Tibial nerve (tissue), 4 donors: ENCODE measurements at regions not wholly inside any gene's neighbourhood (a gene's known extent, or its start where the extent isn't known, plus 50 kb on each side); places are given as distances from the start of the nearest gene placed in this dataset.

Source experiments
- DNase-seq, 2 donors: peaks; one replicate each; pipeline ENCODE4 v3.0.0-alpha.2; 2019; ENCODE audit warnings: low spot score in 2 of 2
- H3K27ac ChIP-seq, 4 donors: fragments of 200-600 bp; sonication (generic) in 3 of 4; one replicate each; pipeline ENCODE4 v1.5.1; 2017 to 2019; ENCODE audit warnings: mild to moderate bottlenecking in 1 of 4
- H3K27me3 ChIP-seq, 2 donors: fragments of 200-600 bp; sonication (generic) in 1 of 2; one replicate each; pipeline versions ENCODE4 v1.5.1 to v1.6.0; 2017 to 2019
- H3K36me3 ChIP-seq, 3 donors: fragments of 200-600 bp; sonication (generic); one replicate each; pipeline ENCODE4 v1.5.1; 2018 to 2019
- H3K4me1 ChIP-seq, 4 donors: fragments of 200-600 bp; sonication (generic) in 3 of 4; one replicate each; pipeline ENCODE4 v1.5.1; 2017 to 2019
- H3K4me3 ChIP-seq, 4 donors: fragments of 200-600 bp; sonication (generic) in 3 of 4; one replicate each; pipeline ENCODE4 v1.5.1; 2017 to 2019; ENCODE audit warnings: mild to moderate bottlenecking in 1 of 4, moderate library complexity in 1 of 4
- H3K9me3 ChIP-seq, 4 donors: fragments of 200-600 bp; sonication (generic) in 3 of 4; one replicate each; pipeline ENCODE4 v1.5.1; 2017 to 2019
- EP300 ChIP-seq, 2 donors: sonication (generic); formaldehyde crosslinking; IDR thresholded peaks; one replicate each; pipeline ENCODE4 v1.6.1; 2017; ENCODE audit warnings: antibody characterized with exemption in 2 of 2, mild to moderate bottlenecking in 1 of 2
- POLR2A ChIP-seq, 2 donors: fragments of 450-650 bp; IDR thresholded peaks; one replicate each; pipeline ENCODE4 v1.6.1; 2017; ENCODE audit warnings: antibody characterized with exemption in 2 of 2, mild to moderate bottlenecking in 2 of 2, moderate library complexity in 2 of 2
- WGBS, 2 donors: methylation state at CpG; one replicate each; pipeline ENCODE4 v1.1.5; 2018; 5-methylcytosine and 5-hydroxymethylcytosine counted together
- TF ChIP-seq, protein P1 (sequence below), 5 experiments: fragments of 200-600 bp in 3 of 5; fragments of 450-650 bp in 2 of 5; sonication (generic) in 3 of 5; IDR thresholded peaks; one replicate each; pipeline ENCODE4 v1.5.1; 2016 to 2019; ENCODE audit warnings: antibody characterized with exemption in 5 of 5, mild to moderate bottlenecking in 3 of 5, moderate library complexity in 2 of 5

DNA sequence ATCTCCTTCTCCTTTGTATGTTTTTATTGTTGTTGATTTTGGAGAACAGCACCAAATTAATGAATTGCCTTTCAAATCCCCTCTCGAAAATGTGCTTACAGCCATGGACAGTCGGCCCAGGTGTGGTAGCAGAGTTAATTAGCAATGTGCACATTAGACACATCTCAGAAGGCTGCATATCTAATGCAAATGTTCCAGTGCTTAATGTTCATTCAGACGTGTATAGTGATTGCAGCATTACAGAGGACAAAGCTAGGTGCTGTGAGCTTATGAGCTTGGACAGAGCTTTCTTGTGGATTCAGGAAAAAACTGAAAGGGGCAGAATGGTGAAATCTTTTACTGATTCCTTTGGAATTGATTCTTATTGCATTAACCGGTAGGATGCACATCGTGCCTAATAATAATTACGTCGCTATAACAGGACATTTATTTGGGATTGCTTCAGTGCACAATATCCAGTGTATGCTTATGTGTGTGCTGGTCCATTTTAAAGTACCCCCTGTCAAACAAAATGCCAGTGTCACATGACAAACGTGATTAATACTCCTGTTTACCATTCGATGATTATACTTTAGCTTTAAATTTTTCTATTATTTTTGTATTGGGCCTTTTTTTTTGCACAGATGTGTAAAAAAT, 552.9 kb upstream of the EPHA5 start:
- no peak overlapping the region for H3K4me3 ChIP-seq
- TF ChIP-seq POLR2A (IDR thresholded peaks at IDR 0.05) (no peak), EP300 (IDR thresholded peaks at IDR 0.05) (no peak)
- TF ChIP-seq, protein P1, sequence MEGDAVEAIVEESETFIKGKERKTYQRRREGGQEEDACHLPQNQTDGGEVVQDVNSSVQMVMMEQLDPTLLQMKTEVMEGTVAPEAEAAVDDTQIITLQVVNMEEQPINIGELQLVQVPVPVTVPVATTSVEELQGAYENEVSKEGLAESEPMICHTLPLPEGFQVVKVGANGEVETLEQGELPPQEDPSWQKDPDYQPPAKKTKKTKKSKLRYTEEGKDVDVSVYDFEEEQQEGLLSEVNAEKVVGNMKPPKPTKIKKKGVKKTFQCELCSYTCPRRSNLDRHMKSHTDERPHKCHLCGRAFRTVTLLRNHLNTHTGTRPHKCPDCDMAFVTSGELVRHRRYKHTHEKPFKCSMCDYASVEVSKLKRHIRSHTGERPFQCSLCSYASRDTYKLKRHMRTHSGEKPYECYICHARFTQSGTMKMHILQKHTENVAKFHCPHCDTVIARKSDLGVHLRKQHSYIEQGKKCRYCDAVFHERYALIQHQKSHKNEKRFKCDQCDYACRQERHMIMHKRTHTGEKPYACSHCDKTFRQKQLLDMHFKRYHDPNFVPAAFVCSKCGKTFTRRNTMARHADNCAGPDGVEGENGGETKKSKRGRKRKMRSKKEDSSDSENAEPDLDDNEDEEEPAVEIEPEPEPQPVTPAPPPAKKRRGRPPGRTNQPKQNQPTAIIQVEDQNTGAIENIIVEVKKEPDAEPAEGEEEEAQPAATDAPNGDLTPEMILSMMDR (IDR thresholded peaks at IDR 0.05): no peak
- no peaks in the 10 kb centered on the region for H3K9me3 ChIP-seq
- 68 to 73% methylated on average over 9 of the region's 9 CpGs for WGBS, 2 donors
- H3K36me3 ChIP-seq: no peaks in the 10 kb centered on the region
- no peak overlapping the region for H3K27ac ChIP-seq
- DNase-seq: no peak
- H3K27me3 ChIP-seq: no peaks in the 10 kb centered on the region
- H3K4me1 ChIP-seq: no peaks in the 10 kb centered on the region

- DNase-seq: no peak
- WGBS, 2 donors: 45 to 63% methylated on average over 2 of the region's 2 CpGs
- no peaks in the 10 kb centered on the region for H3K36me3 ChIP-seq
- H3K4me1 ChIP-seq: no peaks in the 10 kb centered on the region
- H3K9me3 ChIP-seq: no peaks in the 10 kb centered on the region
- no peak overlapping the region for H3K27ac ChIP-seq
- no peak overlapping the region for H3K4me3 ChIP-seq
- H3K27me3 ChIP-seq: no peaks in the 10 kb centered on the region
- TF ChIP-seq EP300 (IDR thresholded peaks at IDR 0.05) (no peak), POLR2A (IDR thresholded peaks at IDR 0.05) (no peak)
- TF ChIP-seq, protein P1 (IDR thresholded peaks at IDR 0.05): no peak
Observed at GRCh38 chr4:66219401-66219800, 549.1 kb upstream of the EPHA5 start.

DNA sequence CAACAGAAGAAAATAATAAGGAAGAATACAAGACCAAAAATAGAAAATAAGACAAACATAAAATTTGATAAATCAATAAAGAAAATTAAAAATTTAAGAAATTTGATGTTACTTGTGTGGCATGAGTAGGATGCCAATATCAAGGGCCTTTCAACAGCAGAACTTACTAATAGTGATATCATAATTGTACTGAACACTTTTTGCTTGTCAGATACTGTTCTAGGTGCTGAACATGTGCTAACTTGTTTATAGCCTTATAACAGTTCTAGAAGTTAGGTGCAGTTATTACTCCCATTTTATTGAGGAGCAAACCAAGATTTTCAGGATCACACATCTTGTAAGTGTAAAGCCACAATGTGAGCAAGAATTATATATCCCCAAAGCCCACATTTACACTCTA, 546.0 kb upstream of the EPHA5 start:
- Histone ChIP-seq H3K4me3 (no peak overlapping the region), H3K27me3 (no peaks in the 10 kb centered on the region), H3K27ac (no peak overlapping the region), H3K4me1 (no peaks in the 10 kb centered on the region), H3K36me3 (no peaks in the 10 kb centered on the region), H3K9me3 (no peaks in the 10 kb centered on the region)
- no peak for DNase-seq
- TF ChIP-seq POLR2A (IDR thresholded peaks at IDR 0.05): no peak
- TF ChIP-seq, protein P1 (IDR thresholded peaks at IDR 0.05): no peak
- no peak for TF ChIP-seq EP300 (IDR thresholded peaks at IDR 0.05)

GRCh38 chr4:66212489-66212888, 542.2 kb upstream of the EPHA5 start:
- TF ChIP-seq, protein P1 (IDR thresholded peaks at IDR 0.05): no peak
- TF ChIP-seq POLR2A (IDR thresholded peaks at IDR 0.05) (no peak), EP300 (IDR thresholded peaks at IDR 0.05) (no peak)
- Histone ChIP-seq H3K4me3 (no peak overlapping the region), H3K4me1 (no peaks in the 10 kb centered on the region), H3K27me3 (no peaks in the 10 kb centered on the region), H3K36me3 (no peaks in the 10 kb centered on the region), H3K27ac (no peak overlapping the region), H3K9me3 (peaks cover 0 to 9% (median 0%) of the 10 kb centered on the region in 4 donors)
- DNase-seq: no peak
- 95 to 97% methylated on average over 5 of the region's 5 CpGs for WGBS, 2 donors

DNA sequence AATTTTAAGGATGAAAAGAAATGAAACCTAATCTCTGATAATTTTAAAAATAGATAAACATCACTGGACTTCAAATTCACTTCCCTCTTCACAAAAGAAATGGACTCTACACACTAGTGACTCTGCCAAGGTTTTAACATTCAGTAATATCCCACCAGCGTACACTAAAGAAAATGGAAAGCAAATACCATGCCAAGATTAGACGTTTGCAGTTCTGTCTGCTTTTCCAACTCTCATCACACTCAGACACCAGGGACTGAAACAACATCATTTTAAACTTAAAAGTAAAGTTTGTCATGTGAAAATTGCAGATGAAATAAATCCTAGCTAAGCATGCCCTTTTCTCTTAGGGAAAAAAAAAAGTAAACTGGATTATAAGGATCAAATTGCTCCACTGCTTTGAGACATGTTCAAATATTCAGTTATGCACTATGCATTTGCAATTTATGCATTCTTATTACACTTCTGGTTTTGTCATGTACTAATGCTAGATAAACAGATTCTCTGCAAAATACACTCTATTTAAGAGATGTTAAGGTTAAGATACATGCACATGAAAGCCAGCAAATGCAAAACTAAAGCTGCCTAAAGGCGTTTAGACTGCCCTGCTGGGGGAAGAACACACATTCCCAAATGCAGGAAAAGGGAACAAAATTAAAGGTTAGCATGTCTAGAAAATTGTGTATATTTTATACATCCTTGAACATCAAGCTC, 534.4 kb upstream of the EPHA5 start:
- no peak for DNase-seq
- Histone ChIP-seq H3K27me3 (no peaks in the 10 kb centered on the region), H3K36me3 (no peaks in the 10 kb centered on the region), H3K27ac (no peak overlapping the region), H3K4me3 (no peak overlapping the region), H3K4me1 (no peaks in the 10 kb centered on the region), H3K9me3 (peaks cover 0 to 9% (median 0%) of the 10 kb centered on the region in 4 donors)
- TF ChIP-seq, protein P1 (IDR thresholded peaks at IDR 0.05): no peak
- WGBS, 2 donors: 34 to 36% methylated on average over 3 of the region's 3 CpGs
